GM12878 (cell line): ENCODE measurements at regions not wholly inside any gene's neighbourhood (a gene's known extent, or its start where the extent isn't known, plus 50 kb on each side); places are given as distances from the start of the nearest gene placed in this dataset.

Source experiments
- ATAC-seq: fragments of 200-7000 bp; cut with Tn5 transposase; 3 replicates; pipeline ENCODE4 v1.9.1; 2020; ENCODE audit warnings: mild to moderate bottlenecking, moderate library complexity
- BruUV-seq: library from RNA; stranded (reverse); fragments of 400-500 nt; replicated peaks from 2 replicates; lab custom pipeline; 2021; lab: Mats Ljungman, UMichigan
- CTCF ChIA-PET: fragments of 300-600 bp; sonication (Branson Sonifier 250); formaldehyde crosslinking; extraction: SDS; loops from one replicate; lab custom pipeline; 2021; ENCODE audit warnings: inconsistent platforms; lab: Yijun Ruan, JAX
- POLR2A ChIA-PET: fragments of 350-600 bp; formaldehyde crosslinking; extraction: SDS; loops from one replicate; lab custom pipeline; 2021; ENCODE audit warnings: inconsistent platforms; lab: Charles Lee
- RAD21 ChIA-PET: fragments of 300-600 bp; sonication (Branson Sonifier 250); formaldehyde crosslinking; loops from one replicate; lab custom pipeline; 2023; ENCODE audit warnings: antibody characterized with exemption; ENCODE audit not compliant: unreplicated experiment; lab: Charles Lee
- SMC1A ChIA-PET: fragments of 300-600 bp; sonication (Branson Sonifier 250); formaldehyde crosslinking; loops from one replicate; lab custom pipeline; 2023; ENCODE audit not compliant: unreplicated experiment, uncharacterized antibody; lab: Charles Lee
- DNase-seq: peaks from one replicate; pipeline ENCODE4 v3.0.0-alpha.2; 2011; ENCODE audit warnings: low read depth, low spot score
- FAIRE-seq: peaks from 3 replicates; lab custom pipeline; 2011; peaks lifted over from hg19 to GRCh38; lab: Jason Lieb, UNC
- H2AFZ ChIP-seq: 2 replicates; pipeline ENCODE4 v1.6.0; 2011; ENCODE audit warnings: low read depth, low read length, control low read depth; ENCODE audit not compliant: control insufficient read depth
- H3K27ac ChIP-seq: 2 replicates; pipeline ENCODE4 v1.5.1; 2011; ENCODE audit warnings: control low read depth; ENCODE audit not compliant: control insufficient read depth, insufficient read depth
- H3K27me3 ChIP-seq, 2 experiments: replicated peaks in 1 of 2; 2 replicates each; pipeline versions ENCODE4 v1.6.0 to v1.6.1; 2011; ENCODE audit warnings: low read length in 1 of 2; ENCODE audit not compliant: control insufficient read depth in 2 of 2, insufficient read depth in 2 of 2
- H3K36me3 ChIP-seq, 2 experiments: 2 replicates each; pipeline ENCODE4 v1.5.1; 2011; ENCODE audit warnings: low read length in 1 of 2; ENCODE audit not compliant: control insufficient read depth in 2 of 2, insufficient read depth in 2 of 2
- H3K4me1 ChIP-seq: 2 replicates; pipeline ENCODE4 v1.6.1; 2011; ENCODE audit warnings: mild to moderate bottlenecking, low read length, moderate library complexity, mixed read lengths; ENCODE audit not compliant: control insufficient read depth, insufficient read depth
- H3K4me2 ChIP-seq: 2 replicates; pipeline ENCODE4 v1.6.0; 2011; ENCODE audit warnings: control low read depth; ENCODE audit not compliant: control insufficient read depth, insufficient read depth
- H3K4me3 ChIP-seq: fragments of 200-600 bp; sonication (generic); 2 replicates; pipeline ENCODE4 v1.5.1; 2016
- H3K79me2 ChIP-seq: 2 replicates; pipeline ENCODE4 v1.6.0; 2011; ENCODE audit warnings: low read length; ENCODE audit not compliant: control insufficient read depth, insufficient read depth
- H3K9ac ChIP-seq: 2 replicates; pipeline ENCODE4 v1.8.0; 2011; ENCODE audit warnings: low read length, control low read depth, mixed read lengths; ENCODE audit not compliant: control insufficient read depth, insufficient read depth
- H3K9me3 ChIP-seq: replicated peaks from 3 replicates; pipeline ENCODE4 v1.5.1; 2011; ENCODE audit warnings: mild to moderate bottlenecking, low read length; ENCODE audit not compliant: control insufficient read depth, insufficient read depth
- H4K20me1 ChIP-seq: 2 replicates; pipeline ENCODE4 v1.6.0; 2011; ENCODE audit not compliant: control insufficient read depth, insufficient read depth
- BHLHE40 ChIP-seq, 2 experiments: fragments of 450-650 bp in 1 of 2; IDR thresholded peaks; 2 replicates each; pipeline ENCODE4 v1.6.1; 2011 to 2017; ENCODE audit warnings: low read depth in 2 of 2, borderline replicate concordance in 1 of 2, improper control_type of control experiment in 1 of 2, low read length in 1 of 2, mild to moderate bottlenecking in 1 of 2
- CBFB ChIP-seq: IDR thresholded peaks from 2 replicates; pipeline ENCODE4 v1.6.1; 2016; ENCODE audit warnings: antibody characterized with exemption, low read depth
- CHD2 ChIP-seq: IDR thresholded peaks from 2 replicates; pipeline ENCODE4 v1.6.1; 2011; ENCODE audit warnings: low read depth, low read length, improper control_type of control experiment, borderline replicate concordance
- ETV6 ChIP-seq, 2 experiments: fragments of 450-650 bp in 1 of 2; IDR thresholded peaks in 1 of 2; conservative IDR thresholded peaks in 1 of 2; 2 replicates each; pipeline ENCODE4 v1.6.1; 2014; ENCODE audit warnings: antibody characterized with exemption in 1 of 2, borderline replicate concordance in 1 of 2, low read depth in 1 of 2, mild to moderate bottlenecking in 1 of 2, moderate library complexity in 1 of 2
- MTA2 ChIP-seq: fragments of 450-650 bp; IDR thresholded peaks from 2 replicates; pipeline ENCODE4 v1.6.1; 2016; ENCODE audit warnings: low read depth, mild to moderate bottlenecking, moderate library complexity
- PBX3 ChIP-seq: IDR thresholded peaks from 2 replicates; pipeline ENCODE4 v1.6.1; 2011; ENCODE audit warnings: mild to moderate bottlenecking, low read depth, low read length, moderate library complexity; ENCODE audit not compliant: insufficient replicate concordance
- WGBS: methylation state at CpG from one replicate; pipeline ENCODE4 v1.1.6; 2016; ENCODE audit warnings: low lambda C conversion rate; ENCODE audit not compliant: insufficient replicate concordance, insufficient coverage; ENCODE audit errors: missing lambda C conversion rate; 5-methylcytosine and 5-hydroxymethylcytosine counted together
- in situ Hi-C: fragments of 300-500 bp; cut with MboI; formaldehyde crosslinking; loops from 9 replicates; pipeline ENCODE4 v1.14.3; 2018; ENCODE audit warnings: mixed read lengths
- intact Hi-C: fragments of 100-400 bp; cut with micrococcal nuclease; formaldehyde crosslinking; loops from one replicate; pipeline ENCODE4 v1.14.2; 2022; ENCODE audit not compliant: unreplicated experiment

GRCh38 chr21:36544545-36544944 is 64.6 kb upstream of the CLDN14 start:
- FAIRE-seq: no peak
- Histone ChIP-seq H3K9me3 (no peaks in the 10 kb centered on the region), H3K4me3 (no peak overlapping the region), H3K4me1 (no peaks in the 10 kb centered on the region; the same call in 1 of the 2 replicates), H4K20me1 (no peaks in the 10 kb centered on the region), H3K9ac (no peak overlapping the region), H3K4me2 (no peak overlapping the region), H3K36me3 (0 out of 4 replicates have a peak, but pooled peaks cover 0 to 2% of the 10 kb centered on the region in 2 experiments), H3K27ac (no peak overlapping the region), H3K79me2 (peaks cover 22% of the 10 kb centered on the region), H3K27me3 (no peaks in the 10 kb centered on the region), H2AFZ (no peak overlapping the region)
- in situ Hi-C loops: no loop called here
- ATAC-seq: no peak
- TF ChIP-seq PBX3: no peak
- TF ChIP-seq CBFB: no peak
- TF ChIP-seq CHD2: no peak
- TF ChIP-seq ETV6 (conservative IDR thresholded peaks at IDR 0.05 in 1 of 2, IDR thresholded peaks at IDR 0.05 in 1 of 2; ENCODE audit: borderline replicate concordance in 1 of 2, low read depth in 1 of 2): no peak
- TF ChIP-seq MTA2: peak; percentile 44; the same call in 1 of the 2 replicates
- peak in 1 of 2 experiments; percentile 32; a peak in 1 of 4 replicates for TF ChIP-seq BHLHE40 (IDR thresholded peaks at IDR 0.05; ENCODE audit: borderline replicate concordance in 1 of 2, low read depth in 2 of 2, low read length in 1 of 2)
- no peak for DNase-seq
- intact Hi-C loops: loop anchor here (5.0 kb wide), 1 partner anchor 43 kb away; no protein-coding TSS in a partner anchor
- WGBS: 72% methylated on average over 9 of the region's 9 CpGs
- ChIA-PET CTCF (interaction anchor here (1.2 to 1.9 kb wide), 5 partner anchors 37 to 44 kb away, joined by 3 to 16 read pairs (median 3); no protein-coding TSS in a partner anchor), SMC1A (interaction anchor here (0.5 to 2.0 kb wide), 5 partner anchors 33 to 115 kb away, joined by 3 to 19 read pairs (median 3); no protein-coding TSS in a partner anchor), POLR2A (no interaction called here), RAD21 (interaction anchor here (2.0 kb wide), 1 partner anchor 39 kb away, joined by 15 read pairs; no protein-coding TSS in a partner anchor)
- no TSS peak for BruUV-seq
